Esophagus (tissue), 2 donors: ENCODE measurements at regions not wholly inside any gene's neighbourhood (a gene's known extent, or its start where the extent isn't known, plus 50 kb on each side); places are given as distances from the start of the nearest gene placed in this dataset.

Source experiments
- H3K27ac ChIP-seq, 2 donors: one replicate each; pipeline ENCODE4 v1.5.1; 2013; ENCODE audit warnings: low read depth in 2 of 2, mild to moderate bottlenecking in 2 of 2, inconsistent platforms in 1 of 2, low read length in 1 of 2, moderate library complexity in 1 of 2
- H3K27me3 ChIP-seq, 2 donors: one replicate each; pipeline ENCODE4 v1.6.1; 2013; ENCODE audit warnings: low read length in 2 of 2, control low read depth in 1 of 2, mild to moderate bottlenecking in 1 of 2; ENCODE audit not compliant: insufficient read depth in 2 of 2, control insufficient read depth in 1 of 2
- H3K36me3 ChIP-seq, 2 donors: one replicate each; pipeline ENCODE4 v1.6.1; 2013; ENCODE audit warnings: low read length in 1 of 2; ENCODE audit not compliant: control insufficient read depth in 2 of 2, insufficient read depth in 2 of 2
- H3K4me1 ChIP-seq, 2 donors: one replicate each; pipeline ENCODE4 v1.6.1; 2013; ENCODE audit warnings: low read length in 1 of 2; ENCODE audit not compliant: control insufficient read depth in 2 of 2, insufficient read depth in 2 of 2
- H3K4me3 ChIP-seq, 2 donors: one replicate each; pipeline ENCODE4 v1.5.1; 2013; ENCODE audit warnings: low read length in 2 of 2, mild to moderate bottlenecking in 2 of 2, low read depth in 1 of 2, moderate library complexity in 1 of 2
- H3K9me3 ChIP-seq, 2 donors: one replicate each; pipeline ENCODE4 v1.6.1; 2013; ENCODE audit warnings: mild to moderate bottlenecking in 2 of 2, low read depth in 1 of 2, low read length in 1 of 2, moderate library complexity in 1 of 2; ENCODE audit not compliant: control insufficient read depth in 2 of 2, insufficient read depth in 1 of 2
- WGBS, 2 donors: extraction: QIAGEN DNeasy Blood & Tissue Kit; methylation state at CpG; one replicate each; pipeline ENCODE4 v1.1.7; 2013; 5-methylcytosine and 5-hydroxymethylcytosine counted together
- donor health status: healthy with polysubstance abuse.
- donor health status: Bipolar disorder and iron deficiency.

- H3K27me3 ChIP-seq = no peaks in the 10 kb centered on the region
- H3K27ac ChIP-seq = no peak overlapping the region
- WGBS, 2 donors = 34% methylated on average over 15 of the region's 15 CpGs
- H3K9me3 ChIP-seq = peaks cover 0 to 2% of the 10 kb centered on the region in 2 donors
- H3K4me3 ChIP-seq = no peak overlapping the region
- no peaks in the 10 kb centered on the region for H3K36me3 ChIP-seq
- no peaks in the 10 kb centered on the region for H3K4me1 ChIP-seq
Observed at GRCh38 chr2:2941205-2941604, 436.4 kb downstream of the EIPR1 start.

GRCh38 chr2:2940702-2941101 is 436.9 kb downstream of the EIPR1 start:
- WGBS, 2 donors = 80 to 82% methylated on average over 9 of the region's 9 CpGs
- no peaks in the 10 kb centered on the region for H3K27me3 ChIP-seq
- H3K4me1 ChIP-seq = no peaks in the 10 kb centered on the region
- no peak overlapping the region for H3K4me3 ChIP-seq
- H3K36me3 ChIP-seq = no peaks in the 10 kb centered on the region
- no peak overlapping the region for H3K27ac ChIP-seq
- peaks cover 0 to 2% of the 10 kb centered on the region in 2 donors for H3K9me3 ChIP-seq

- WGBS, 2 donors = 86 to 89% methylated on average over 10 of the region's 10 CpGs
- Histone ChIP-seq H3K27ac (no peak overlapping the region), H3K4me3 (no peak overlapping the region), H3K9me3 (peaks cover 0 to 2% of the 10 kb centered on the region in 2 donors), H3K36me3 (no peaks in the 10 kb centered on the region), H3K4me1 (no peaks in the 10 kb centered on the region), H3K27me3 (no peaks in the 10 kb centered on the region)
Observed at GRCh38 chr2:2940061-2940460, 437.6 kb downstream of the EIPR1 start.

- Histone ChIP-seq H3K27me3 (no peaks in the 10 kb centered on the region), H3K4me1 (no peaks in the 10 kb centered on the region), H3K9me3 (peaks cover 0 to 6% of the 10 kb centered on the region in 2 donors), H3K4me3 (no peak overlapping the region), H3K36me3 (no peaks in the 10 kb centered on the region), H3K27ac (no peak overlapping the region)
- WGBS, 2 donors = 83 to 91% methylated on average over 13 of the region's 13 CpGs
Observed at GRCh38 chr2:2939078-2939795, 438.4 kb downstream of the EIPR1 start.

DNA sequence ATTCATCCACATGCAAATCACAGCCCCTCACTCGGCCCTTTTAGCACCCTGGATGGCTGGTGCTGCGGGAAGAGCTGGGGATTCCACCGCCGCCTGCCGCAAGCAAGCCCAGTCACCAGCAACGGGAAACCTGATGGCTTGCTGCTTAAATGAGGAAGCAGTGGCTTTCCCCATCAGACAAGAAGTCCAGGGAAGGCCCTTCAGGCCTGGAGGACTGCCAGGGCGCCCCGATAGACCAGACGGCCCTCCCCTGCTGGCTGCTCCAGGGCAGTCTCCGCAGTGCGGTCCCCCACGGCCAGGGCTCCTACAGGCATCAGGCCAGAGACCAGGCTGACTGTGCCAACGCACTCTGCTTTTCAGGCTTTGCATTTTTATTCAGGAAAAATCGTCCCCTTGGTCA is 439.1 kb downstream of the EIPR1 start:
- no peaks in the 10 kb centered on the region for H3K36me3 ChIP-seq
- WGBS, 2 donors = 78 to 79% methylated on average over 14 of the region's 14 CpGs
- H3K27ac ChIP-seq = no peak overlapping the region
- no peaks in the 10 kb centered on the region for H3K27me3 ChIP-seq
- no peaks in the 10 kb centered on the region for H3K4me1 ChIP-seq
- no peak overlapping the region for H3K4me3 ChIP-seq
- H3K9me3 ChIP-seq = peaks cover 0 to 7% of the 10 kb centered on the region in 2 donors

- Histone ChIP-seq H3K4me1 (no peaks in the 10 kb centered on the region), H3K27ac (no peak overlapping the region), H3K4me3 (no peak overlapping the region), H3K9me3 (peaks cover 0 to 7% of the 10 kb centered on the region in 2 donors), H3K36me3 (no peaks in the 10 kb centered on the region), H3K27me3 (no peaks in the 10 kb centered on the region)
- 84 to 86% methylated on average over 26 of the region's 26 CpGs for WGBS, 2 donors
Observed at GRCh38 chr2:2935445-2936149, 442.0 kb downstream of the EIPR1 start.

GRCh38 chr2:2933426-2933825 is 444.2 kb downstream of the EIPR1 start:
- Histone ChIP-seq H3K36me3 (no peaks in the 10 kb centered on the region), H3K27ac (no peak overlapping the region), H3K27me3 (no peaks in the 10 kb centered on the region), H3K9me3 (peaks cover 0 to 7% of the 10 kb centered on the region in 2 donors), H3K4me3 (no peak overlapping the region), H3K4me1 (no peaks in the 10 kb centered on the region)
- WGBS, 2 donors = 60 to 68% methylated on average over 15 of the region's 15 CpGs

GRCh38 chr2:2932692-2933305 is 444.8 kb downstream of the EIPR1 start:
- Histone ChIP-seq H3K36me3 (no peaks in the 10 kb centered on the region), H3K27me3 (no peaks in the 10 kb centered on the region), H3K27ac (no peak overlapping the region), H3K9me3 (peaks cover 0 to 7% of the 10 kb centered on the region in 2 donors), H3K4me1 (no peaks in the 10 kb centered on the region), H3K4me3 (no peak overlapping the region)
- WGBS, 2 donors = 81 to 83% methylated on average over 16 of the region's 16 CpGs

DNA sequence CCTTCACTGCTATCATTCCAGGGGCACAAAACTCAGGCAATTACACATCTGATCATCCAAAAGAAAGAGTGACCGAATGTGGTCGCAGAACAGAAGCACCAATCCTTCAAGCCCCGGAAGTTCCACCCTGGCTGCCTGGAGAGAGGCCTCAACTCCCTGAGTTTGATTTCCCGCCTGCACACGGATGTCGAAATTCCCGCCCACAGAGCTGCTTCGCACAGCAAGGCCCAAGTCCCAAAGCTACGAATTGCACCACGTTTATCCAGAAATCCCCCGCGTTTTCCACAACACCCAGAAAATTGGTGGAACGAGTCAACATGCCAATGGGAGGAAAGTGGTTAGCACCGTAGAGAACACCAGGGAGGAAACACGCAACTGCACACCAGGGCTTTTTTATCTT is 445.4 kb downstream of the EIPR1 start:
- Histone ChIP-seq H3K4me3 (no peak overlapping the region), H3K36me3 (no peaks in the 10 kb centered on the region), H3K9me3 (peaks cover 0 to 7% of the 10 kb centered on the region in 2 donors), H3K27me3 (no peaks in the 10 kb centered on the region), H3K27ac (no peak overlapping the region), H3K4me1 (no peaks in the 10 kb centered on the region)
- WGBS, 2 donors = 76 to 83% methylated on average over 15 of the region's 15 CpGs
